Adipocyte (in vitro differentiated cells): ENCODE measurements at regions not wholly inside any gene's neighbourhood (a gene's known extent, or its start where the extent isn't known, plus 50 kb on each side); places are given as distances from the start of the nearest gene placed in this dataset.

Experiments used
- DNase-seq: peaks from one replicate; pipeline ENCODE4 v3.0.0-alpha.2; 2015; ENCODE audit warnings: low read depth
- H3K27me3 ChIP-seq: replicated peaks from 2 replicates; pipeline ENCODE4 v1.7.0; 2013; ENCODE audit warnings: mild to moderate bottlenecking, low read length, moderate library complexity; ENCODE audit not compliant: control insufficient read depth, insufficient read depth
- H3K36me3 ChIP-seq: 2 replicates; pipeline ENCODE4 v1.7.0; 2013; ENCODE audit warnings: low read length, mild to moderate bottlenecking, moderate library complexity; ENCODE audit not compliant: control insufficient read depth, insufficient read depth, severe bottlenecking
- H3K4me1 ChIP-seq: 2 replicates; pipeline ENCODE4 v1.7.0; 2013; ENCODE audit warnings: mild to moderate bottlenecking, low read length, moderate library complexity; ENCODE audit not compliant: control insufficient read depth, insufficient read depth
- H3K4me3 ChIP-seq: 2 replicates; pipeline ENCODE4 v1.7.0; 2013; ENCODE audit warnings: mild to moderate bottlenecking, low read length, moderate library complexity
- H3K9ac ChIP-seq: 2 replicates; pipeline ENCODE4 v1.7.0; 2013; ENCODE audit warnings: mild to moderate bottlenecking, low read length, moderate library complexity
- H3K9me3 ChIP-seq: 2 replicates; pipeline ENCODE4 v1.7.0; 2013; ENCODE audit warnings: mild to moderate bottlenecking, low read length, moderate library complexity; ENCODE audit not compliant: control insufficient read depth

DNA sequence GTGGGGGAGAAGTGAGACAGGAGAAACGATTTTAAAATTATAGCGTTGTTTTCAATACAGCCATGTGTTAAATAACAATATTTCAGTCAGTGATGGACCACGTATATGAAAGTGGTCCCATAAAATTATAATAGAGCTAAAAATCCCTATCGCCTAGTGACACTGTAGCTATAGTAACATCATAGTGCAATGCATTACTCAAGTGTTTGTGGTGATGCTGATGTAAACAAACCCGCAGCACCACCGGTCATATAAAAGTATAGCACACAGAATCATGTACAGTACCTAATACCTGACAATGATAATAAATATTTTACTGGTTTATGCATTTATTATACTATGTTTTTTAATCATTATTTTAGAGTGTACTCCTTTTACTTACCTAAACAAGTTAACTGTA is 407.4 kb upstream of the SEMA6A start:
- DNase-seq: no peak
- no peaks in the 10 kb centered on the region for H3K36me3 ChIP-seq
- H3K9me3 ChIP-seq: no peaks in the 10 kb centered on the region
- H3K4me1 ChIP-seq: no peaks in the 10 kb centered on the region
- no peaks in the 10 kb centered on the region for H3K27me3 ChIP-seq
- H3K4me3 ChIP-seq: no peak overlapping the region
- H3K9ac ChIP-seq: no peak overlapping the region

DNA sequence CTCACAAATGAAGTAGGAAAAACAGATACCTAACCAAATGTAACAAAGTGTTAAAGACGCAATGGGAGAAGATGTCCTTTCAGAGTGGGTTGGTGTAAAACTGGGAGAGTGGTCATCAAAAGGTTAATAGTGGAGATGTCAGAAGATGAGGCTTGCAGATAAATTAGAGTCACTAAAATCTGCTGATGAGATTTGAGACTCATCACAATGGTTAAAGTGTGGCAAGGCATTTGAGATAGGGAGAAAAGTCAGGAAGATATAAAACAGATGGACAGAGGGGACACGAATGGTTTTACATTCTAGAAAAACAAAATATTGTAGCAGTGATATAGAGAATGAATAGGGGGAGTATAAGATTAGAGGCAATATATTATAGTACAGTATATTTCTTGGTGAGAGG is 406.0 kb upstream of the SEMA6A start:
- Histone ChIP-seq H3K4me1 (no peaks in the 10 kb centered on the region), H3K27me3 (no peaks in the 10 kb centered on the region), H3K36me3 (no peaks in the 10 kb centered on the region), H3K4me3 (no peak overlapping the region), H3K9ac (no peak overlapping the region), H3K9me3 (no peaks in the 10 kb centered on the region)
- DNase-seq: no peak

DNA sequence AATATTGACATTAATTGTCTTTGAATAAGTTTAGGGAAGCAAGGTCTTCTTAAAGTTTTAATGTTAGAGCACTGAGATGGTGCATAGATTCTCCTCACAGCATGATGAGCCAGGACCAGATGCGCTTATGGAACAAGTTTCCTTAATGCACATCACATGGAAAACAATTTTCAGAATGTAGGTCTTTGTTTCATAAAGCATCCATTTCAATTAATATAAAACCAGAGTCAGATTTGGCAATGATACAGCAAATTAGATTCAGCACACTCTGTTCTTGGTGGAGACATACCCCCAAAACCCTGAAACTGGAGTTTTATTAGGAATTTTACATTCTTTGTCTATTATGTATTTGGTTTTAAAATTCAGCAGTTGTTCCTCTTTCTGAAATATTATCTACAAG is 402.1 kb upstream of the SEMA6A start:
- DNase-seq: no peak
- Histone ChIP-seq H3K9ac (no peak overlapping the region), H3K36me3 (no peaks in the 10 kb centered on the region), H3K4me1 (no peaks in the 10 kb centered on the region), H3K4me3 (no peak overlapping the region), H3K9me3 (no peaks in the 10 kb centered on the region), H3K27me3 (no peaks in the 10 kb centered on the region)

DNA sequence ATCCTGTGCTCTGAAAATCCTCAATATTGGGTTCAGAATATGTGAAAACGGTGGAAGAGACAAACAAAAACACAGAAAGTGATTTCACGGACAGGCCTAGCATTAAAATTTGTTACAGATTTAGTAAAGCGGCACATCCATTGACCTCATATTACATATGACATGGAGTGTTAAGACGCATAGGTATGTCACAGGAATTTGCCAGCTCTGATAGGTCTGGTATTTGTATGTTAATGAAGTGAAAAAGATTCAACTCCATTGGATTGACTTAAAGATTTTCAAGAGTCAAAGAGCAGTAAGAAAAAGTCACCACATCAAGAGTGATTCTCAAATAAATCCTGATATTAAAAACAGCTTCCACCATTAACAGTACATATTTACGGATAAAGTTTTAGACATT is 396.5 kb upstream of the SEMA6A start:
- H3K36me3 ChIP-seq: no peaks in the 10 kb centered on the region
- no peaks in the 10 kb centered on the region for H3K9me3 ChIP-seq
- no peaks in the 10 kb centered on the region for H3K4me1 ChIP-seq
- no peak overlapping the region for H3K4me3 ChIP-seq
- no peak overlapping the region for H3K9ac ChIP-seq
- no peaks in the 10 kb centered on the region for H3K27me3 ChIP-seq
- DNase-seq: no peak

DNA sequence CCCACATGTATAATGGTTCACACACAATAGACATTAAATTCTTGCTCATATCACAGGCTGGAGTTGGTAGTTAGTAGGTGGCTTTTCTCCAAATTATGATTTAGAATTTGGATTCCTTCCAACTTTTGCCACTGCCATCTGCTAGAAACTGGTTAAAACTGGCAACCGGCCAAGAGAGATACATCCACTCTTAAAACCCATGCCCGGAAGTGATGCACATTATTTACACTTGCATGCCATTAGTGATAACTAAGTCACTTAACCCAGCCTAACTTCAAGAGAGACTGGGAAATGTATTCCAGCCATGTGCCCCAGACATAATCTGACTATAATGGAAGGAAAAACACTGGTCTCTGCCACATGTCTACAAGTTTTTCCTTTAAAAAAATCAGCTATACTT is 395.7 kb upstream of the SEMA6A start:
- H3K9ac ChIP-seq: no peak overlapping the region
- H3K9me3 ChIP-seq: no peaks in the 10 kb centered on the region
- no peaks in the 10 kb centered on the region for H3K27me3 ChIP-seq
- H3K36me3 ChIP-seq: no peaks in the 10 kb centered on the region
- no peak for DNase-seq
- no peaks in the 10 kb centered on the region for H3K4me1 ChIP-seq
- H3K4me3 ChIP-seq: no peak overlapping the region

DNA sequence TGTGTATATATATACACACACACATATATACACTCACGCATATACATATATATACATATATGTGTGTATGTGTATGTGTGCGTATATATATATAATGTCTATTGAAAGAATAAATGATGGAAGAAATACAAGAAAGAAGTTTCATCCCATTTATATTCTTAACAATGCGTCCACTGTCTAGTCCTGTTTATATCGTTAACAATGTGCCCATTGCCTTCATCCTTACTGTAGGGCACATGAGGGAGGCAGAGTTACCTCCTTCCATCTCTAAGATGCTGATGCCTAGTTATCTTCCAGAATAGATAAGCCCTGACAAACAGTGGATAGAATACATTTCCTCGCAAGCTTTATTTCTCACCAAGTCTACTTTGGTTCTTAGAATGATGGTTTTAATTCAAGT is 389.8 kb upstream of the SEMA6A start:
- Histone ChIP-seq H3K27me3 (no peaks in the 10 kb centered on the region), H3K4me3 (no peak overlapping the region), H3K36me3 (no peaks in the 10 kb centered on the region), H3K9ac (no peak overlapping the region), H3K4me1 (no peaks in the 10 kb centered on the region), H3K9me3 (no peaks in the 10 kb centered on the region)
- no peak for DNase-seq

DNA sequence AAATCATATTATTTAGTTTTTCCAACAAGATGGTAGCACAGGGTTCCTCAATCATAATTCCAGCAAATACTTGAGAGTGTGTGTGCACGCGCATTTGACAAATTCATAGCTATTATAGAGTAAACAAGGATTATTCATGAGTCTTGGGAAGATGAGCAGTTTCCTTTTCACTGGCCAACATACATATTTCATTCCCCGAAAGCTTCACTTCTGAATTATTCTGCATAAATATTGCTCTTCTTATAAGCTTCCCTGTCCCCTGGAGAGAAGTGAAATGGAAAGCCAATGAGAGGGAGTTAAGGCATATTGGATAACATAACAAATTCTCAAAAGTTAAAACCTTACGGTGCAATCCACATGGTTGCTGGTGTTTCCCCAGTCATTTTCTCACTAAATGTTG is 386.4 kb upstream of the SEMA6A start:
- H3K36me3 ChIP-seq: no peaks in the 10 kb centered on the region
- no peak for DNase-seq
- H3K4me1 ChIP-seq: no peaks in the 10 kb centered on the region
- no peaks in the 10 kb centered on the region for H3K27me3 ChIP-seq
- H3K9me3 ChIP-seq: no peaks in the 10 kb centered on the region
- H3K4me3 ChIP-seq: no peak overlapping the region
- no peak overlapping the region for H3K9ac ChIP-seq

DNA sequence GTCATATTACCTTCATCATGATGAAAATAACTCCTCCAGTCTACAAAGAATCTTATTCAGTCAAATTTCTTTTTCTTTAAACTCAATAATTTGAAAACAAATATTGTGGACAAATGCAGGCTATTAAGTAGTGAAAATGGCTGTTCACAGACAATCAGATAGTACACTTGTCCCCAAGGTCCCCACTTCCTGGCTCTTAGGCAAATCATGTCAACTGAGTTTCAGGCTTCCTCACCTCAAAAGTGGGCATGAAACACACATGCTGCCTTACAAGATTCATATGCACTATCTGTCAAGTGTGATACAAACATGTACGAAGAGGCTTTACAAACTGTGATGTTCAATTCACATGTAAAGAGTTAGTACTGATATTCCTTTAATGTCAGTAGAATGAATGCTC is 385.2 kb upstream of the SEMA6A start:
- H3K9ac ChIP-seq: no peak overlapping the region
- no peaks in the 10 kb centered on the region for H3K27me3 ChIP-seq
- H3K4me1 ChIP-seq: no peaks in the 10 kb centered on the region
- H3K4me3 ChIP-seq: no peak overlapping the region
- no peak for DNase-seq
- no peaks in the 10 kb centered on the region for H3K9me3 ChIP-seq
- no peaks in the 10 kb centered on the region for H3K36me3 ChIP-seq

DNA sequence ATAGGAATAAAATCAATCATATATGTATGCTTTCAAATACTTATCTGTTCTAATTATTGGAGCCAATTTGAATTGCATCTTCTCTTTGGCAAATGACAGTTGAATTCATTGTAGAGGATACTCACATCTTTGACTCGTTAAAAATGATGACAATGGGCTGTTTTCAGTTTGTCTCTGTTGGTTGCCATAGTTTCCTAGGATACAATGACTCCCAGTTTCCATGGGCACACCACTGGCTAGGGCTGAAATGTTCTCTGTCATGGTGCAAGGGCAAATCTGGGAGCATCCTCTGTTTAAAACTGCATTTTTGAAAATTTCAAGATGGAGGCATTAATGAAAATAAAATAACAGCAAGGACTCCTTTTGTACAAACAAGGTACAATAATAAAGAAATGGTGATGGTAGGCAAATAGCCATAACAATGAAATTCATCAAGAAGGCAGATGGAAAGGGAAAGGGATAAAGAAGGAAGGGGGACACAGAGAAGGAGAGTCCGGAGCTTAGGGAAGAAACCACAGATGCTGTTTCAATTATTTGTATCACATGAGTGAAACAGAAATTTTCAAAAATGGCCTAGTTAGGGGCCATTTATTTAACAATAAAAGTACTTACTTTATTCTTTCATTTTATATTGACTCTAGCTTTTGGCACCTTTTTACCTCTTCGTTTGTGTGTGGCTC is 378.8 kb upstream of the SEMA6A start:
- H3K9ac ChIP-seq: no peak overlapping the region
- no peaks in the 10 kb centered on the region for H3K9me3 ChIP-seq
- DNase-seq: no peak
- H3K27me3 ChIP-seq: no peaks in the 10 kb centered on the region
- no peaks in the 10 kb centered on the region for H3K36me3 ChIP-seq
- no peak overlapping the region for H3K4me3 ChIP-seq
- no peaks in the 10 kb centered on the region for H3K4me1 ChIP-seq

DNA sequence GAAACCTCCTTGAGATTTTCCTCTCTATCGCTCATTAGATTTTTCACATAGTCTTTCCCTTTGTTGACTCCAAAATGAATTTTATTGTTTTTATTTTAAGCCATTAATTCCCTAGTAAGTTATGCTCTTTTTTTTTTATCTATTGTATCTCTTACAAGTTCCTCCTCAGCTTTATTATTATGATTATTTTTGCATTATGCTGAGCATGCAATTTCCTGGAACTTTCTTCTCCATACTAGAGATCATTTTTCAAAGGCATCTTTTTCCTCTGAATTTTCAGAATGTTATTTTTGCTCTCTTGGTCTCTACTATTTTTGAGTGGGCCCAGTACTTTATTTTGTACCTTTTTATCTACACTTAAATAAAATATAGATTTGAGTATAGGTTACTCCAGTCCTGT is 376.6 kb upstream of the SEMA6A start:
- Histone ChIP-seq H3K4me3 (no peak overlapping the region), H3K27me3 (no peaks in the 10 kb centered on the region), H3K9ac (no peak overlapping the region), H3K36me3 (no peaks in the 10 kb centered on the region), H3K4me1 (no peaks in the 10 kb centered on the region), H3K9me3 (no peaks in the 10 kb centered on the region)
- DNase-seq: no peak

DNA sequence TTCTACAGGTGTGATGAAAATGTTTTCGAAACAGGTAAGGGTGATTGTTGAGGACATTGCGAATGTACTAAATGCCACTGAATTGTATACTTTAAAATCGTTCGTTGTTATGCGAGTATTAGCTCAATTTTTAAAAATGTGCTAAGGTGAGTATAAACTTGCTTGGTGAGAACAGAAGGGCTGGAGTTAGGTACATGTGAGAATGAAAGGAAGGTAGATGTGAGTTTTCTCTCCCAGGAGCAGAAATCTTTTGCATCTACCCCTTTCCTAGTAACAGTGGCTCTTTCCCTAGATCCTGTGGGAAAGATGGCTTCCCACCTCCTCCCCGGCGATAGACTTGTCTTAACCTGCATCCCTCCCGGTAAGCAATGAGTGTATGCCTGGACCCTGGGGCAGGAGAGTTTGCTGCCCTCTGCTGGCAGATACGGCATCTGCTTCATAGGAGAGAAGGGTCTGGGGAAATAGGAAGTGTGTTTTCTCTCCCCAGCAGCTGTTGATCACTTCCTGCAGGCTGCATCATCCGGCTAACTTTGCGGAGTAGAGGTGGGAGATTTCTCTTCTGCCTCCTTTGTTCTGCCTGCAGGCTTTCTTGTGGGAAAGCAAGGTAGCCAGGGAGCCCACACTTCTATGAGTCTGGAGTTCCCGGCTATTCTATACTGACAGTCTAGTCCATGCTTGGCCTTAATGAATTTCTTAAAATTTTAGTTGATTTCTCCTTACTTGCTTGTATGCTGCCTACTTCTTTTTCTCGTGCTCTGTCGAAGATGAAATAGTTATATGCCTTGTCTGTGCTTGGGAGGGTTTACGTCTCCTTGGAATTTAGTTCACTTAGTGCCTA is 373.3 kb upstream of the SEMA6A start:
- Histone ChIP-seq H3K36me3 (no peaks in the 10 kb centered on the region), H3K4me1 (no peaks in the 10 kb centered on the region), H3K4me3 (no peak overlapping the region), H3K27me3 (no peaks in the 10 kb centered on the region), H3K9ac (no peak overlapping the region), H3K9me3 (no peaks in the 10 kb centered on the region)
- no peak for DNase-seq
